PC-9 (cell line): ENCODE measurements at regions not wholly inside any gene's neighbourhood (a gene's known extent, or its start where the extent isn't known, plus 50 kb on each side); places are given as distances from the start of the nearest gene placed in this dataset.

Experiments
- BruUV-seq: library from RNA; stranded (reverse); fragments of 400-500 nt; replicated peaks from 2 replicates; lab custom pipeline; 2021; lab: Mats Ljungman, UMichigan
- CTCF ChIA-PET: fragments of 300-600 bp; sonication (Branson Sonifier 250); formaldehyde crosslinking; loops from one replicate; lab custom pipeline; 2022; ENCODE audit warnings: antibody characterized with exemption; lab: Charles Lee
- POLR2A ChIA-PET: fragments of 300-600 bp; sonication (Branson Sonifier 250); formaldehyde crosslinking; loops from one replicate; lab custom pipeline; 2022; ENCODE audit warnings: antibody characterized with exemption; ENCODE audit not compliant: unreplicated experiment; lab: Charles Lee
- DNase-seq, 2 experiments: peaks; one replicate each; pipeline versions ENCODE4 v3.0.0 to v3.0.0-alpha.2; 2015 to 2022; ENCODE audit warnings: mixed read lengths in 1 of 2
- H2AFZ ChIP-seq: fragments of 200-600 bp; sonication (generic); 2 replicates; pipeline ENCODE4 v1.8.1; 2017; ENCODE audit warnings: antibody characterized with exemption
- H3F3A ChIP-seq: fragments of 200-600 bp; sonication (generic); 2 replicates; pipeline ENCODE4 v1.8.1; 2017; ENCODE audit warnings: antibody characterized with exemption, mild to moderate bottlenecking, low read depth; ENCODE audit not compliant: insufficient read depth
- H3K27ac ChIP-seq: fragments of 200-600 bp; sonication (generic); 2 replicates; pipeline ENCODE4 v1.6.1; 2016; ENCODE audit warnings: mixed run types
- H3K27me3 ChIP-seq: fragments of 200-600 bp; sonication (generic); 2 replicates; pipeline ENCODE4 v1.6.1; 2016; ENCODE audit warnings: low read depth, mixed run types; ENCODE audit not compliant: insufficient read depth
- H3K36me3 ChIP-seq: fragments of 200-600 bp; sonication (generic); 2 replicates; pipeline ENCODE4 v1.6.1; 2016; ENCODE audit warnings: low read depth, mixed run types
- H3K4me1 ChIP-seq: fragments of 200-600 bp; sonication (generic); replicated peaks from 2 replicates; pipeline ENCODE4 v1.6.1; 2016; ENCODE audit warnings: mixed run types; ENCODE audit not compliant: insufficient read depth
- H3K4me2 ChIP-seq: fragments of 200-600 bp; sonication (generic); 2 replicates; pipeline ENCODE4 v1.6.1; 2017; ENCODE audit warnings: mixed run types
- H3K4me3 ChIP-seq: fragments of 200-600 bp; sonication (generic); 2 replicates; pipeline ENCODE4 v1.6.1; 2016; ENCODE audit warnings: mixed run types
- H3K79me2 ChIP-seq: fragments of 200-600 bp; sonication (generic); 2 replicates; pipeline ENCODE4 v1.6.1; 2017; ENCODE audit warnings: low read depth, mixed run types
- H3K9me2 ChIP-seq: fragments of 200-600 bp; sonication (generic); 2 replicates; pipeline ENCODE4 v1.8.1; 2017; ENCODE audit warnings: mild to moderate bottlenecking; ENCODE audit not compliant: insufficient read depth
- H3K9me3 ChIP-seq: fragments of 200-600 bp; sonication (generic); 2 replicates; pipeline ENCODE4 v1.8.1; 2016; ENCODE audit warnings: low read depth; ENCODE audit not compliant: insufficient read depth
- H4K20me1 ChIP-seq: fragments of 200-600 bp; sonication (generic); 2 replicates; pipeline ENCODE4 v1.8.1; 2017; ENCODE audit not compliant: insufficient read depth
- CTCF ChIP-seq: fragments of 200-600 bp; sonication (generic); conservative IDR thresholded peaks from 2 replicates; pipeline ENCODE4 v1.6.1; 2017; ENCODE audit warnings: mixed run types, antibody characterized with exemption, mild to moderate bottlenecking, moderate library complexity
- EZH2 ChIP-seq: fragments of 200-600 bp; sonication (generic); IDR thresholded peaks from 2 replicates; pipeline ENCODE4 v1.8.0; 2017; ENCODE audit warnings: antibody characterized with exemption, low read depth
- intact Hi-C: fragments of 100-400 bp; cut with micrococcal nuclease; formaldehyde crosslinking; loops from one replicate; pipeline ENCODE4 v1.10.0; 2022; ENCODE audit not compliant: unreplicated experiment

- Histone ChIP-seq H3K27ac (no peak overlapping the region), H3K9me3 (no peaks in the 10 kb centered on the region), H3K4me2 (no peak overlapping the region), H3K79me2 (no peaks in the 10 kb centered on the region), H3K4me1 (no peaks in the 10 kb centered on the region), H3K9me2 (no peaks in the 10 kb centered on the region), H3K27me3 (peaks cover 53% of the 10 kb centered on the region), H4K20me1 (no peaks in the 10 kb centered on the region), H3K36me3 (no peaks in the 10 kb centered on the region), H3K4me3 (no peak overlapping the region), H3F3A (no peaks in the 10 kb centered on the region), H2AFZ (no peak overlapping the region)
- POLR2A ChIA-PET: no interaction called here
- intact Hi-C loops: no loop called here
- TF ChIP-seq CTCF: no peak
- TF ChIP-seq EZH2: no peak
- BruUV-seq: no TSS peak
- DNase-seq: no peak
- CTCF ChIA-PET: no interaction called here
These were observed 290.1 kb downstream of the BUD13 start for GRCh38 chr11:116482716-116483115.

- intact Hi-C loops: no loop called here
- Histone ChIP-seq H4K20me1 (no peaks in the 10 kb centered on the region), H2AFZ (no peak overlapping the region), H3K4me3 (no peak overlapping the region), H3K36me3 (no peaks in the 10 kb centered on the region), H3F3A (no peaks in the 10 kb centered on the region), H3K27ac (no peak overlapping the region), H3K4me2 (no peak overlapping the region), H3K79me2 (no peaks in the 10 kb centered on the region), H3K9me2 (no peaks in the 10 kb centered on the region), H3K9me3 (no peaks in the 10 kb centered on the region), H3K4me1 (no peaks in the 10 kb centered on the region), H3K27me3 (peaks cover 48% of the 10 kb centered on the region)
- CTCF ChIA-PET: no interaction called here
- no TSS peak for BruUV-seq
- no peak for DNase-seq
- no peak for TF ChIP-seq EZH2
- no peak for TF ChIP-seq CTCF
- POLR2A ChIA-PET: no interaction called here
These were observed 291.6 kb downstream of the BUD13 start for GRCh38 chr11:116481126-116481675.

- no peaks in the 10 kb centered on the region for H3K4me1 ChIP-seq
- H3K4me3 ChIP-seq: no peak overlapping the region
- no TSS peak for BruUV-seq
- CTCF ChIA-PET: no interaction called here
- H3K27me3 ChIP-seq: peaks cover 37% of the 10 kb centered on the region
- no peak for DNase-seq
- H2AFZ ChIP-seq: no peak overlapping the region
- no peaks in the 10 kb centered on the region for H3K36me3 ChIP-seq
- no peaks in the 10 kb centered on the region for H3K79me2 ChIP-seq
- H4K20me1 ChIP-seq: no peaks in the 10 kb centered on the region
- H3K4me2 ChIP-seq: no peak overlapping the region
- TF ChIP-seq EZH2 (no peak), CTCF (no peak)
- POLR2A ChIA-PET: no interaction called here
- no peaks in the 10 kb centered on the region for H3K9me2 ChIP-seq
- H3K9me3 ChIP-seq: no peaks in the 10 kb centered on the region
- no peaks in the 10 kb centered on the region for H3F3A ChIP-seq
- intact Hi-C loops: no loop called here
- no peak overlapping the region for H3K27ac ChIP-seq
These were observed 293.8 kb downstream of the BUD13 start for GRCh38 chr11:116478669-116479668.
